ENCODE measurements at regions not wholly inside any gene's neighbourhood (a gene's known extent, or its start where the extent isn't known, plus 50 kb on each side); places are given as distances from the start of the nearest gene placed in this dataset.

GRCh38 chr18:71899183-71899582, 645.0 kb downstream of the CBLN2 start:
- no peak for DNase-seq (ENCODE audit: low read depth)

GRCh38 chr18:71887509-71887908, 656.6 kb downstream of the CBLN2 start:
- DNase-seq (ENCODE audit: low read depth) = no peak

- no peak for DNase-seq (ENCODE audit: low read depth)
Measured at GRCh38 chr18:71878226-71878625, 665.9 kb downstream of the CBLN2 start.

- DNase-seq (ENCODE audit: low read depth) = no peak
Measured at GRCh38 chr18:71873695-71874094, 670.4 kb downstream of the CBLN2 start.

DNA sequence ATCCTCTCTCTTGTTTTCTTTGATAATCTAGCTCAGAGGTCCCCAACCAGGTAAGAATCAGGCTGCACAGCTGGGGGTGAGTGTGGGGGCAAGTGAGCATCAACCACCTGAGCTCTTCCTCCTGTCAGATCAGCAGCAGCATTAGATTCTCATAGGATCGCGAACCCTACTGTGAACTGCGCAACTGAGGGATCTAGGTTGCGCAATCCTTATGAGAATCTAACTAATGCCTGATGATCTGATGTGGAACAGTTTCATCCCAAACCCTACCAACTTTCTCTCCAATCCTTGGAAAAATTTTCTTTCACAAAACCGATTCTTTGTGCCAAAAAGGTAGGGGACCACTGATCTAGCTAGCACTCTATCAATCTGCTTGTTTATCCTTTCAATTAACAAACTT, 678.3 kb downstream of the CBLN2 start:
- no peak for DNase-seq (ENCODE audit: low read depth)

- no peak for DNase-seq (ENCODE audit: low read depth)
Measured at GRCh38 chr18:71850602-71851001, 693.5 kb downstream of the CBLN2 start.

DNA sequence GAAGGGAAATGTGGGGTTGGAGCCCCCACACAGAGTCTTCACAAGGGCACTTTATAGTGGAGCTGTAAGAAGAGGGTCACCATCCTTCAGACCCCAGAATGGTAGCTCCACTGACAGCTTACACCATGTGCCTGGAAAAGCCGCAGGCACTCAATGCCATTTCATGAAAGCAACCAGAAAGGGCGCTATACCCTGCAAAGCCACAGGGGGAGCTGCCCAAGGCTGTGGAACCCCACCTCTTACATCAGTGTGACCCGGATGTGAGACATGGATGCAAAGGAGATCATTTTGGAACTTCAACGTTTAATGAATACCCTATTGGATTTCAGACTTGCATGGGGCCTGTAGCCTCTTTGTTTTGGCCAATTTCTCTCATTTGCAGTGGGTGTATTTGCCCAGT, 694.7 kb downstream of the CBLN2 start:
- no peak for DNase-seq (ENCODE audit: low read depth)

GRCh38 chr18:71846716-71847115, 697.4 kb downstream of the CBLN2 start:
- no peak for DNase-seq (ENCODE audit: low read depth)

- DNase-seq (ENCODE audit: low read depth) = no peak
Measured at GRCh38 chr18:71844814-71845213, 699.3 kb downstream of the CBLN2 start.

DNA sequence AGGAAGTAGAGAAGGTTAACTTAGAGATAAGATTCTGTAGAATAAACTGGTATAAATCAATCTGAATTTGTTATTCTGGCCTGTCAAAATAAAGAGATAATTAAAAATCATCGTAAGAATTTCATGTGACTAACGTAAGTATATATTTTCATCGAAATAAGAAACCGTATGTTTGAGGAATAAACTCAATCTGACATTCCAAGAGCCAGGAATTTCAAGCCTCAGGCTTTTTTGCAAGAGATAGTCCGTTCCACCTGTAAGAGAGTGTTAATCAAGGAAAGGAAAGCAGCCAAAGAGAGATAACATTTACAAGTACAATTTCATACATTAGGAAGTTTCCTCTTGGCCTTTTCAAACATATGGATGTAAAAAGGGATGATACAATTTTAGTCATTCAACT, 701.5 kb downstream of the CBLN2 start:
- DNase-seq (ENCODE audit: low read depth) = no peak

DNA sequence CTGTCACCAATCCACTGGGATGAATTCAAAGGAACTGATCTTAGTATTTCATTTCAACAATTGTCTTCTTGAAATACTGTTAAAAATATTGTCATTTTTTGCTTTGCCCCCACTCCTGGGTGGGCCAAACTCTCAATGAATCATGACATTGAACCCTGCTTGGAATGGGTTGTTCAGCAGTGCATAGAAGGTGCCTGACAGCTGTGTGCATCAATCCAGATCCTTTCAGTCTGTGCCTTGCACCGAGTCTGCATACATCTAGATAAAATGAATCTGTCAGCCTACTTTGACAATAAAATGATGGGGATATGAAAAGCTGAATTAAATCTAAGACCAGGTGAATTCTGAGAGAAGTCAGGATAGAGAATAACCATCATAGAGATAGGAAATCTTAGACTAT, 706.6 kb downstream of the CBLN2 start:
- DNase-seq (ENCODE audit: low read depth) = no peak

- no peak for DNase-seq (ENCODE audit: low read depth)
Measured at GRCh38 chr18:71832946-71833617, 711.1 kb downstream of the CBLN2 start.

DNA sequence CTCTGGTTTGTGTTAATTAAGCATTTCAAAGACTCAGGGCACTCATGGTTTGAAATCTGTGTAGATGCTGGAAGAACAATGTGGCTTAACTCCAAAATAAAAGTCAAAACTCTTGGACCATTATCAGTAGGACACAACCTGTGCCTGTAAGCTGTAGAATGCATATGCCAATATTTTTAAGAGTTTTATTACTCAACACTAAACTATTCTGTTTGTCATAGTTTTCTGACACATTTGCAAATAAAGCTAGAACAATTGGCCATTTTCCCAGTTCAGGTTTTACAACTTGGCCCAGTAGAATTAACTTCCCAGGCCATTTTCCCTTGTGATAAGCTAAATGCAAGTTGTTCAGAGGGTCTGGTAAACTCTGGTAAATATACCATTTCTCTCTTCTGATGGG, 713.1 kb downstream of the CBLN2 start:
- DNase-seq (ENCODE audit: low read depth) = peak; percentile 24

DNA sequence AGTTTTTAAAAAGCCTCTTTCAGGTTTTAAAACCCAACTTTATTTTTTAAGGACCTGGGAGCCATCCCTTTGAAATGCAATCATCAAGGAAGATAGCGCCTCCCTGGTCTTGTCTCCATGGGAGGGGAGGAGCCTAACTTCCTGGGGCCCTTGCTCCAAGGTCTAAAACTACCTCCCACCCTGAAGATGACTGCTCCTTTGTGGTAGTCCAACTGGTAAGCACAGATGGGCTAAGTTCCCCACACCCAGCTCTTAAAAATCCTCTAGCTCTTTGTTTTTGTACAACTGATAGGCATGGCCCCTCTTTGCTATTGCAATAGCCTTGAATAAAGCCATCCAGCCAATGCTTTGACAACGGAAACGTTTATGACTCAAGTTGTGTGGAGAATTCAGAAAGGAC, 716.8 kb downstream of the CBLN2 start:
- no peak for DNase-seq (ENCODE audit: low read depth)

DNA sequence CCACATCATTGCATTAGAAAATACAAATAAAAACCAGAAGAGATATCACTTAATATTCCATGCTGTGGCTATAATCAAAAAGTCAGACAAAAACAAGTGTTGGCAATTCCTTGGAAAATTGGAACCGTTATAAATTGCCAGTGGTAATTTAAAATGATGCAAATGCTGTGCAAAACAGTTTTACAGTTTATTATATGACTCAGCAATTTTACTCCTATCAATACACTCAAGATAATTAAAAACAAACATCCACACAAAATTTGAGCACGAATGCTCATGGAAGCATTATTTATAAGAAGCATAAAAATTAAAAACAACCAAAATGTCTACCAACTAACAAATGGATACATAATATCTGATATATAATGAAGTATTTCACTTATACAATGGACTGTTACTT, 728.8 kb downstream of the CBLN2 start:
- DNase-seq (ENCODE audit: low read depth) = no peak

DNA sequence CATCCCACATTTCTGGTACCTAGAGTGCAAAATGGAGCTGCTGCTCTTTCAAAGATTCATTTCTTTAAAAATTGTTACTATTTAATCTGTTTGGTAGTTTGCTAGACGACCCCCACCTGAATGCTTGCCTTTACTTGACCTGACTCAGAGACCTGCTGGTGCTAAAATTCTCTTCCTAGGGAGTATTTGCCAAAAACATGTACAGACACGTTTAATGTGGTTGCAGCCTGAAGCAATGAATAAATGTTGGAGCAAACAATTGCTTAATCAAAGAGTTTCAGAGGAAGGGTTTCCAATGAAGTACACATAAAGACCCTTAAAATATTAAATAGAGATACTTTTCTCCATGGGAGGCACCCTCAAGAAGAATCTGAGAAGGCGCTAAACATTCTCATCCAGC, 734.4 kb downstream of the CBLN2 start:
- no peak for DNase-seq (ENCODE audit: low read depth)

- no peak for DNase-seq (ENCODE audit: low read depth)
Measured at GRCh38 chr18:71808616-71809015, 735.5 kb downstream of the CBLN2 start.

DNA sequence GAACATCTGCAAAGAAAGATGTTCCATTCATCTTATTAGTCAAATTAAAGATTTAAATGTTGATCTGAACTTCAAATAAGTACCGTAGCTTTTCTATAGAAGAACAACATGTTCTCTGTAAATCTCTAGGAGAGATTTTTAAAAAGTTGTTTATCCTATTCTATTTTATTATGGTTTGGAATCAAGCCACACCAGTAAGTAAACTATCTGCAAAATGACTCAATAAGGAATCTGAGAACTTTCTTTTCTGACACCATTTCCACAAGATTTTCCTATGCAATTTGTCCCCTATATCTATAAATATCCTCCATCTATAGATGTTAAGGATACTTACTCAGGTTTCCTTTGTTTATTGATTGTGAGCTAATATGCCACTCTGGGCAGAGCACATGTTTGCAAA, 736.6 kb downstream of the CBLN2 start:
- no peak for DNase-seq (ENCODE audit: low read depth)

DNA sequence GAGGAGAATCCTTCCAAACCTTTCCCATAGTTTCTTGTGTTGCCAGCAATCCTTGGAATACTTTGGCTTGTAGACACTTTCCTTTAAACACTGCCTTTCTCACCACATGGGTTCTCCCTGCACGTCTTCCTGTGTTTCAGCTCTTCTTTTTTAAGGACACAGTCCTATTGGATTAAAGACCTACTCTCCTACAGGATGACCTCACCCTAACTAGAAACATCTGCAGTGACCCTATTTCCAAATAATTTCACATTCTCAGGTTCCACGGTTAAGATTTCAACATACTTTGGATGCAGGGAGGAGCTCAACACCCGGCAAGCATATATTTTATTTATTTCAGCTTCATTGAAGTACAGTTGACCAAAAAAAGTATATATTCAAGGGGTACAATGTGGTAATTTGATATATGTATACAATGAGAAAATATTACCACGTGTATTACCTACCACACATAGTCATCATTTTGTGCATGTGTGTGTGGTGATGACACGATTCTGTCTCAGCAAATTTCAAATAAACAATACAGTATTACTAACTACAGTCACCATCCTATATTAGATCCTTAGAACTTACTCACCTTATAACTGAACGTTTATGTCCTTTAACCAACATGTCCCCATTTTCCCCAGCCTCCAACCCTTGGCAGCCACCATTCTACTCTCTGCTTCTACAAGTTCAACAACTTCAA, 745.0 kb downstream of the CBLN2 start:
- peak; percentile 48 for DNase-seq (ENCODE audit: low read depth)

DNA sequence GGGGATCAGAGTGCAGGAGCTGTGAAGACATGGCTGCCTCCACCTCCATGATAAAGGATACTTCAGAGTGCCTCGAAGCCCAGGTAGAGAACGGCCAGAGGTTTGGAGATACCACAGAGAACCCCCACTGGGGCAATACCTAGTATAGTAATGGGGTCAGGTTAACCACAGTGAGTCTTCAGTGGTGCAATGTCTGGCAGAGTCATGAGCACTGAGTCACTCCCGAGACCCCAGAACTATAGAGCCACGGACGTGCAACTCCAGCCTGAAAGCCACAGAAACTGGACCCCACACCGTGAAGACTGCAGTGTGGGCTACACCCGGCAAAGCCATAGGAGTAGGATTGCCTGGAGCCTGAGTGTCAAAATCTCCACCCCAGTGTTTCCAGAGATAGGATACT, 746.6 kb downstream of the CBLN2 start:
- DNase-seq (ENCODE audit: low read depth) = no peak

GRCh38 chr18:71784777-71785176, 759.4 kb downstream of the CBLN2 start:
- DNase-seq (ENCODE audit: low read depth) = no peak

DNA sequence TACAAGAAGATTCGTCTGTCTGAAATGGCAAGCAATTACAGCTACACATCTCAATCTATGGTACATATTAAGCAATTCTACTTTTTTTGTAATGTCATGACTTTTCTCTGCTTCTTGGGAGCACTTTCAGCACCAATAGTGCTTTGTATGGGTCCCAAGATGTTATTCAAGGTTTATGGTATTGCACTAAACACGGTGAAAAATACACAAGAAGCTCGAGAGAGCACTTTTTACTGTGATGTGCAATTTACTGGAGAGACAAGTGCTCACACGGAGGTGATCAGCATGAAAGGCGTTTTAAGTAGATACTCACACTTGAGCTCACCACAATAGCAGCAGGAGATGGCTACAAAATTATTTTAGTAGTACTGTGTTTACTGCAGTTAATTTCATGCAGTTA, 783.6 kb downstream of the CBLN2 start:
- no peak for DNase-seq (ENCODE audit: low read depth)

DNA sequence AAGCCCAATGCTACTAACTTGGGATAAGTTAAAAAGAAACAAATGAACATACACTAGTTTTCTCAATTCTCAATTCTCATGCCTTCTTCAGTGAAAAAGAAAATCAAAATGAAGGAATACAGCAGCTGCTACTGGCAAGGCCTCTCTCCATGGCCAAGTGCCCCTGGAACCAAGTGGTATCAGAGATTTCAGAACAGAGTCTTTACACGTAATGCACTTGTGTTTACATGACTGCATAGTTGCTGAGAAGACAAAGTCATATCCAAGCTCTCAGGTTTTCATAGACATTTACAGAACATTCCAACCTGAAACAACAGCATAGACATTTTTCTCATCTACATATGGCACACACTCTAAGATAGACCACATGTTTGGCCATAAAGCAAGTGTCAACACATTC, 789.9 kb downstream of the CBLN2 start:
- DNase-seq (ENCODE audit: low read depth) = no peak

DNA sequence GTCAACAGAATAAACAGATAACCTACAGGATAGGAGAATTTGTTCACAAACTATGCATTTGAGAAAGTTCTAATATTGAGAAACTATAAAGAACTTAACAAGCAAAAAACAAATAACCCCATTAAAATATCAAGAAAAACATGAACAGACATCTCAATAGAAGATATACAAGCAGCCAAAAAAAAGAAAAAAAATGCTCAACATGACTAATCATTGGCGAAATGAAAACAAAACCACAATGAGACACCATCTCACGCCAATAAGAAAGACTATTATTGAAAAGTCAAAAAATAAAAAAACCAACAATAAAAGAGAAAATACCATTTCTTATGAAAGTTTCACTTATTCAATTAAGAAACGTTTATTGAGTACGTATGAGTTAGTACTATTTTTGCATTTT, 800.5 kb downstream of the CBLN2 start:
- no peak for DNase-seq (ENCODE audit: low read depth)
